CD4-positive, alpha-beta T cell treated with Interleukin-15 for 4 hours (primary cell): ENCODE measurements at regions not wholly inside any gene's neighbourhood (a gene's known extent, or its start where the extent isn't known, plus 50 kb on each side); places are given as distances from the start of the nearest gene placed in this dataset.
"Not testable (repeated sequence)": the region's sequence is repeated elsewhere in the genome, so short reads cannot be mapped to it uniquely, and the experiment has no call there.

Experiments used
- DNase-seq: peaks from one replicate; pipeline ENCODE4 v3.0.0-alpha.2; 2020; ENCODE audit warnings: low spot score

GRCh38 chr2:146969703-146970102 is 875.1 kb upstream of the ACVR2A start:
- DNase-seq: not testable (repeated sequence)

GRCh38 chr2:146964494-146964893 is 880.3 kb upstream of the ACVR2A start:
- DNase-seq: no peak

- DNase-seq: no peak
These were observed 890.3 kb upstream of the ACVR2A start for GRCh38 chr2:146954544-146954943.

- DNase-seq: no peak
These were observed 892.1 kb upstream of the ACVR2A start for GRCh38 chr2:146952696-146953095.

- no peak for DNase-seq
These were observed 893.9 kb upstream of the ACVR2A start for GRCh38 chr2:146950911-146951310.

GRCh38 chr2:146950361-146950760 is 894.5 kb upstream of the ACVR2A start:
- no peak for DNase-seq

- DNase-seq: no peak
These were observed 895.4 kb upstream of the ACVR2A start for GRCh38 chr2:146949400-146949799.

GRCh38 chr2:146944601-146945000 is 900.2 kb upstream of the ACVR2A start:
- DNase-seq: no peak

- DNase-seq: no peak
These were observed 904.7 kb upstream of the ACVR2A start for GRCh38 chr2:146939991-146940685.

- no peak for DNase-seq
These were observed 909.9 kb upstream of the ACVR2A start for GRCh38 chr2:146934921-146935320.

- DNase-seq: no peak
These were observed 913.7 kb upstream of the ACVR2A start for GRCh38 chr2:146931109-146931508.

GRCh38 chr2:146927080-146927711 is 917.6 kb upstream of the ACVR2A start:
- DNase-seq: no peak

- no peak for DNase-seq
These were observed 926.5 kb upstream of the ACVR2A start for GRCh38 chr2:146918280-146918679.

GRCh38 chr2:146917431-146918042 is 927.3 kb upstream of the ACVR2A start:
- no peak for DNase-seq

GRCh38 chr2:146916914-146917313 is 927.9 kb upstream of the ACVR2A start:
- DNase-seq: no peak

GRCh38 chr2:146913476-146913875 is 931.4 kb upstream of the ACVR2A start:
- DNase-seq: no peak

GRCh38 chr2:146912536-146912935 is 932.3 kb upstream of the ACVR2A start:
- DNase-seq: no peak

- no peak for DNase-seq
These were observed 936.1 kb upstream of the ACVR2A start for GRCh38 chr2:146908776-146909175.

GRCh38 chr2:146898083-146898482 is 946.7 kb upstream of the ACVR2A start:
- DNase-seq: no peak

- DNase-seq: no peak
These were observed 950.3 kb upstream of the ACVR2A start for GRCh38 chr2:146894514-146894913.

GRCh38 chr2:146893500-146894041 is 951.3 kb upstream of the ACVR2A start:
- DNase-seq: no peak

- DNase-seq: no peak
These were observed 954.3 kb upstream of the ACVR2A start for GRCh38 chr2:146890491-146890890.

GRCh38 chr2:146879882-146880281 is 964.9 kb upstream of the ACVR2A start:
- no peak for DNase-seq
